Kidney (tissue), 13 donors: ENCODE measurements at regions not wholly inside any gene's neighbourhood (a gene's known extent, or its start where the extent isn't known, plus 50 kb on each side); places are given as distances from the start of the nearest gene placed in this dataset.

Source experiments
- DNase-seq, 5 donors: peaks; one replicate each; pipeline ENCODE4 v3.0.0-alpha.2; 2013 to 2020
- FAIRE-seq: peaks from 2 replicates; lab custom pipeline; 2012; peaks lifted over from hg19 to GRCh38; lab: Jason Lieb, UNC
- H3K27ac ChIP-seq, 2 donors: one replicate each; pipeline ENCODE4 v1.7.0; 2013; ENCODE audit warnings: low read depth in 2 of 2, low read length in 2 of 2, inconsistent platforms in 1 of 2
- H3K27me3 ChIP-seq: one replicate; pipeline ENCODE4 v1.7.1; 2013; ENCODE audit warnings: low read length, inconsistent platforms; ENCODE audit not compliant: control insufficient read depth, insufficient read depth
- H3K36me3 ChIP-seq, 3 donors: one replicate each; pipeline versions ENCODE4 v1.7.0 to v1.7.1; 2013; ENCODE audit warnings: low read length in 3 of 3, control low read depth in 1 of 3, inconsistent platforms in 1 of 3; ENCODE audit not compliant: insufficient read depth in 3 of 3, control insufficient read depth in 2 of 3
- H3K4me1 ChIP-seq, 3 donors: one replicate each; pipeline versions ENCODE4 v1.7.0 to v1.7.1; 2013; ENCODE audit warnings: low read length in 3 of 3, inconsistent platforms in 1 of 3, low read depth in 1 of 3; ENCODE audit not compliant: control insufficient read depth in 2 of 3, insufficient read depth in 2 of 3
- H3K4me3 ChIP-seq, 3 donors: one replicate each; pipeline versions ENCODE4 v1.7.0 to v1.8.1; 2013; ENCODE audit warnings: low read length in 3 of 3, control low read depth in 1 of 3, inconsistent platforms in 1 of 3
- H3K9ac ChIP-seq, 3 donors: one replicate each; pipeline versions ENCODE4 v1.7.0 to v1.7.1; 2013; ENCODE audit warnings: low read length in 3 of 3, control low read depth in 1 of 3, inconsistent platforms in 1 of 3
- H3K9me3 ChIP-seq, 3 donors: one replicate each; pipeline versions ENCODE4 v1.7.0 to v1.7.1; 2013; ENCODE audit warnings: low read length in 3 of 3, control low read depth in 1 of 3, inconsistent platforms in 1 of 3; ENCODE audit not compliant: control insufficient read depth in 2 of 3, insufficient read depth in 1 of 3
- intact Hi-C: fragments of 100-400 bp; cut with DNase I; formaldehyde crosslinking; loops from one replicate; pipeline ENCODE4 v1.11.1; 2022
- TF ChIP-seq, protein P1 (sequence below): IDR thresholded peaks from 3 replicates; pipeline ENCODE4 v1.5.1; 2012; ENCODE audit warnings: mild to moderate bottlenecking, moderate library complexity, borderline replicate concordance; ENCODE audit not compliant: insufficient read depth; ENCODE audit errors: extremely low read depth
- donor health status: control.
- donor health status: control.
- donor health status: control.
- donor health status: control.
- donor health status: control.
- donor health status: DM: yes; HTN: yes; CAD: no.
- donor health status: Normal renal cell carcinoma (clear cell type).

DNA sequence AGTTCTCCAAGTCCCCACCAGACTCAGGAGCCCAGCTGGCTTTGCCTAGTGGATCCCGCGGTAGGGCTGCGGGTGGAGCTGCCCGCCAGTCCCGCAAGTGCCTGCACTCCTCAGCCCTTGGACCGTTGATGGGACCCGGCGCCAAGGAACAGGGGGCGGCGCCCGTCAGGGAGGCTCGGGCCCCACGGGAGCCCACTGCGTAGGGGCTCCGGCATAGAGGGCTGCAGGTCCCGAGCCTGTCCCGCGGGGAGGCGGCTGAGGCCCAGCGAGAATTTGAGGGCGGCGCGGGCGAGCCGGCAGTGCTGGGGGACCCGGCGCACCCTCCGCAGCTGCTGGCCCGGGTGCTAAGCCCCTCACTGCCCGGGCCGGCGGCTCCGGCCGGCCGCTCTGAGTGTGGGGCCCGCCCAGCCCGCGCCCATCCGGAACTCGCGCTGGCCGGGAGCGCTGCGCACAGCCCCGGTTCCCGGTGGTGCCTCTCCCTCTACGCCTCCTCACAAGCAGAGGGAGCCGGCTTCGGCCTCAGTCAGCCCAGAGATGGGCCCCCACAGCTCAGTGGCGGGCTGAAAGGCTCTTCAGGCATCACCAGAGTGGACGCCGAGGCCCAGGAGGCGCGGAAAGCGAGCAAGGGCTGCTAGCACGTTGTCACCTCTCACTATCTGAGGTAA, 452.4 kb upstream of the LRFN5 start:
- no peaks in the 10 kb centered on the region for H3K36me3 ChIP-seq
- intact Hi-C loops: no loop called here
- no peaks in the 10 kb centered on the region for H3K9me3 ChIP-seq
- no peak overlapping the region for H3K9ac ChIP-seq
- H3K27me3 ChIP-seq: no peaks in the 10 kb centered on the region
- no peak for FAIRE-seq
- H3K4me1 ChIP-seq: no peaks in the 10 kb centered on the region
- DNase-seq: no peak
- TF ChIP-seq, protein P1, sequence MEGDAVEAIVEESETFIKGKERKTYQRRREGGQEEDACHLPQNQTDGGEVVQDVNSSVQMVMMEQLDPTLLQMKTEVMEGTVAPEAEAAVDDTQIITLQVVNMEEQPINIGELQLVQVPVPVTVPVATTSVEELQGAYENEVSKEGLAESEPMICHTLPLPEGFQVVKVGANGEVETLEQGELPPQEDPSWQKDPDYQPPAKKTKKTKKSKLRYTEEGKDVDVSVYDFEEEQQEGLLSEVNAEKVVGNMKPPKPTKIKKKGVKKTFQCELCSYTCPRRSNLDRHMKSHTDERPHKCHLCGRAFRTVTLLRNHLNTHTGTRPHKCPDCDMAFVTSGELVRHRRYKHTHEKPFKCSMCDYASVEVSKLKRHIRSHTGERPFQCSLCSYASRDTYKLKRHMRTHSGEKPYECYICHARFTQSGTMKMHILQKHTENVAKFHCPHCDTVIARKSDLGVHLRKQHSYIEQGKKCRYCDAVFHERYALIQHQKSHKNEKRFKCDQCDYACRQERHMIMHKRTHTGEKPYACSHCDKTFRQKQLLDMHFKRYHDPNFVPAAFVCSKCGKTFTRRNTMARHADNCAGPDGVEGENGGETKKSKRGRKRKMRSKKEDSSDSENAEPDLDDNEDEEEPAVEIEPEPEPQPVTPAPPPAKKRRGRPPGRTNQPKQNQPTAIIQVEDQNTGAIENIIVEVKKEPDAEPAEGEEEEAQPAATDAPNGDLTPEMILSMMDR: no peak
- H3K4me3 ChIP-seq: no peak overlapping the region
- no peak overlapping the region for H3K27ac ChIP-seq

DNA sequence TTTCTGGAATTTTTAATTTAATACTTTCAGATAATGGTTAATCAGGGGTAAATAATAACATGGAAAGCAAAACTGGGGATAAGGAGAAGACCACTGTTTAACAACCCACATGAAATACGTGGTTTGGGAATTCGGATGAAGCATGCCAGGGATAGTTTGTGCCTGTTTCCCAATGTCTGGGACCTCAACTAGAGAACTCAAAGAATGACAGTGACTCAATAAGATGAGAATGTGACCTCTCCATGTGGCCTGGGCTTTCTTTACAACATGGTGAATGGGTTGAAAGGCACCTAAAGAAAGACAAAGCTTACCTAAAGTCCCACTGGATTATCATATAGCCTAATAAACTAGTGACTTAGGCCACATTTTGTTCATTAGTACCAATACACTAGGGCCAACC, 460.3 kb upstream of the LRFN5 start:
- Histone ChIP-seq H3K27me3 (no peaks in the 10 kb centered on the region), H3K4me1 (no peaks in the 10 kb centered on the region), H3K9ac (no peak overlapping the region), H3K27ac (no peak overlapping the region), H3K36me3 (no peaks in the 10 kb centered on the region), H3K4me3 (no peak overlapping the region), H3K9me3 (no peaks in the 10 kb centered on the region)
- TF ChIP-seq, protein P1: no peak
- intact Hi-C loops: no loop called here
- DNase-seq (no peak), FAIRE-seq (no peak)

DNA sequence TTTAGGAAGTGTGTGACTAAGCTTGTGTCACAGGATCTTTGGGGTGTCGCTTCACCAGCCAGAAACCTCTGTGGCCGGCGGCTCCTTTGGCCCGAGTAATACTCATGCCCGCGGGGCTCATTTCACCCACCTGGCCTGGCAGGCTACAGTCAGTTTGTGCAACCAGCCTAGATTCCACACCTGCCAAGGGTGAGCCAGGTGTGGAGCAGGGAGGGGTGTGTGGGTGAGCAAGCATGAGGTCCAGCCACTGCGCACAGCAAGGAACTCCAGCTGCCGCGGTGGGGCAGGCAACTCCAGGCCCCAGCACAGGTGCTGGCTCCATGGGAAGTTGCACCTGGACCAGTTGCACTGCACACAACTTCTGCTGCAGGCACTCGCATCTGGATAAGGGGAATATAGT, 462.3 kb upstream of the LRFN5 start:
- Histone ChIP-seq H3K27me3 (no peaks in the 10 kb centered on the region), H3K9me3 (no peaks in the 10 kb centered on the region), H3K36me3 (no peaks in the 10 kb centered on the region), H3K9ac (no peak overlapping the region), H3K27ac (no peak overlapping the region), H3K4me3 (no peak overlapping the region), H3K4me1 (no peaks in the 10 kb centered on the region)
- TF ChIP-seq, protein P1: no peak
- intact Hi-C loops: no loop called here
- no peak for DNase-seq
- FAIRE-seq: no peak

DNA sequence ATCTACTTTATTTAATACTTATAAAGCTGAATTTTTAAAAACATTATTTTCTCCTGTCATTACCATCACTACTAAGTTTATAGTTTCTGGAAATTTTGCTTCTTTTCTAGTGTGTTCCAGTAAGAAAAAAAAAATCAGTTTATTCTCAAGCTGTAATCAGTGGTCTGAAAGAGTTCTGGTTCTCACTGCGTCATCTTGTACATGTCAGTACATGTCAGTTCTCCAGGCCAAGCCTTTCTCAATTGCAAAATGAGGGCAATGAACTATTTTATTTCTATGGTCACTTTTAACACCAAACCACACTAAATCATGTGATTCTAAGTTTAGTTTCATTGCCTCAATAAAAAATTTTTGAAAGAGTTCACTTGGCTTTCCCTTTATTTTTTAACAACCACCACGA, 468.9 kb upstream of the LRFN5 start:
- TF ChIP-seq, protein P1: no peak
- H3K9ac ChIP-seq: no peak overlapping the region
- H3K27me3 ChIP-seq: no peaks in the 10 kb centered on the region
- FAIRE-seq: no peak
- no peaks in the 10 kb centered on the region for H3K36me3 ChIP-seq
- no peaks in the 10 kb centered on the region for H3K9me3 ChIP-seq
- H3K27ac ChIP-seq: no peak overlapping the region
- DNase-seq: no peak
- H3K4me3 ChIP-seq: no peak overlapping the region
- intact Hi-C loops: no loop called here
- no peaks in the 10 kb centered on the region for H3K4me1 ChIP-seq
